ENCODE measurements at regions not wholly inside any gene's neighbourhood (a gene's known extent, or its start where the extent isn't known, plus 50 kb on each side); places are given as distances from the start of the nearest gene placed in this dataset.

DNA sequence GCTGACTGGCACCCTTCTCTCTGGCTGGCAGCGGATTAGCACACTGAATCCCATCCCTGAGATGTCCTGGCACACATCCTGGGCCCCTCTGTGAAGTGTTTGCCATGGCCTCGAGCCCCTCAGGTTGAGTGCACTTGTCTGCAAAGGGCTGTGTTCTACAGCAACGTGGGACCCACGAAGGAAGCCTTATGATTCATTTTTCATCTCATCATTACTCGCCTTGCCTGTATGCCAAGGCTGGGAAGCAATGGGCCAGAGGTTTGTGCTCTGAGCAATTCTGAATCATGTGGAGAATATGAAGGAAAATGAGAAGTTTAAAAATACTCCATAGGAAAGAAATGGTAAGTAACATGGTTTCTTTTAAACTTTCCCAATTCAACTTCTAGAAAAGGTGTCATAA lies 124.8 kb upstream of the LMO4 start:
- TF ChIP-seq RAD21 (IDR thresholded peaks at IDR 0.05; ENCODE audit: low read depth) (no peak), NFIC (IDR thresholded peaks at IDR 0.05) (no peak), CREB1 (IDR thresholded peaks at IDR 0.05; ENCODE audit: low read depth) (no peak), TAF1 (IDR thresholded peaks at IDR 0.05; ENCODE audit: low read depth) (no peak), FOXM1 (IDR thresholded peaks at IDR 0.05; ENCODE audit: borderline replicate concordance, low read depth) (no peak)
- TF ChIP-seq, protein P1, sequence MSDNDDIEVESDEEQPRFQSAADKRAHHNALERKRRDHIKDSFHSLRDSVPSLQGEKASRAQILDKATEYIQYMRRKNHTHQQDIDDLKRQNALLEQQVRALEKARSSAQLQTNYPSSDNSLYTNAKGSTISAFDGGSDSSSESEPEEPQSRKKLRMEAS (IDR thresholded peaks at IDR 0.05): no peak

DNA sequence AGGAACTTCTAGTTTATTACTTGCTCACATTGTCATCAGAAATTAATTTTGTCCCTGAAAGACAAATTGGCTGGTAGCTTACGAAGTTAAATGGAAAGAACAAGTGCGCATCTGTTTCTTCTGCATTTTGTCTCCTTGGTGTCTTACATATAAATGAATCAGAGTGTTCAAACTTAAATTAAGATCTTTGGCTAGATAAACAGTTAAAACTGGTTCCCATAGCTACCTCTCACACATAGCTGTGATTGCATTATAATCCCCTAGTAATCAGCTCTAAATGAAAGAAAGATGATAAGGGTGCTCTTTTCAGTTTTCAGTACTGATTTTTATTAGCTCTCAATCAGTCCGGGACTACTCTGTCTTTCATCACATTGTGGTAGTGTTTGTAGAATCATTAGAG lies 124.2 kb upstream of the LMO4 start:
- TF ChIP-seq CEBPB (IDR thresholded peaks at IDR 0.05) (no peak), TAF1 (IDR thresholded peaks at IDR 0.05; ENCODE audit: low read depth) (no peak), ZBTB7A (IDR thresholded peaks at IDR 0.05; ENCODE audit: low read depth) (no peak), YY1 (IDR thresholded peaks at IDR 0.05; ENCODE audit: low read depth) (no peak), TEAD4 (IDR thresholded peaks at IDR 0.05) (no peak), NFIC (IDR thresholded peaks at IDR 0.05) (no peak), CREB1 (IDR thresholded peaks at IDR 0.05; ENCODE audit: low read depth) (no peak), EGR1 (IDR thresholded peaks at IDR 0.05) (no peak), EP300 (IDR thresholded peaks at IDR 0.05; ENCODE audit: borderline replicate concordance) (no peak), RAD21 (IDR thresholded peaks at IDR 0.05; ENCODE audit: low read depth) (no peak), TCF12 (IDR thresholded peaks at IDR 0.05; ENCODE audit: low read depth) (no peak), FOXM1 (IDR thresholded peaks at IDR 0.05; ENCODE audit: borderline replicate concordance, low read depth) (no peak), USF1 (IDR thresholded peaks at IDR 0.05) (no peak)
- TF ChIP-seq, protein P1 (IDR thresholded peaks at IDR 0.05): no peak
- TF ChIP-seq, protein P2, sequence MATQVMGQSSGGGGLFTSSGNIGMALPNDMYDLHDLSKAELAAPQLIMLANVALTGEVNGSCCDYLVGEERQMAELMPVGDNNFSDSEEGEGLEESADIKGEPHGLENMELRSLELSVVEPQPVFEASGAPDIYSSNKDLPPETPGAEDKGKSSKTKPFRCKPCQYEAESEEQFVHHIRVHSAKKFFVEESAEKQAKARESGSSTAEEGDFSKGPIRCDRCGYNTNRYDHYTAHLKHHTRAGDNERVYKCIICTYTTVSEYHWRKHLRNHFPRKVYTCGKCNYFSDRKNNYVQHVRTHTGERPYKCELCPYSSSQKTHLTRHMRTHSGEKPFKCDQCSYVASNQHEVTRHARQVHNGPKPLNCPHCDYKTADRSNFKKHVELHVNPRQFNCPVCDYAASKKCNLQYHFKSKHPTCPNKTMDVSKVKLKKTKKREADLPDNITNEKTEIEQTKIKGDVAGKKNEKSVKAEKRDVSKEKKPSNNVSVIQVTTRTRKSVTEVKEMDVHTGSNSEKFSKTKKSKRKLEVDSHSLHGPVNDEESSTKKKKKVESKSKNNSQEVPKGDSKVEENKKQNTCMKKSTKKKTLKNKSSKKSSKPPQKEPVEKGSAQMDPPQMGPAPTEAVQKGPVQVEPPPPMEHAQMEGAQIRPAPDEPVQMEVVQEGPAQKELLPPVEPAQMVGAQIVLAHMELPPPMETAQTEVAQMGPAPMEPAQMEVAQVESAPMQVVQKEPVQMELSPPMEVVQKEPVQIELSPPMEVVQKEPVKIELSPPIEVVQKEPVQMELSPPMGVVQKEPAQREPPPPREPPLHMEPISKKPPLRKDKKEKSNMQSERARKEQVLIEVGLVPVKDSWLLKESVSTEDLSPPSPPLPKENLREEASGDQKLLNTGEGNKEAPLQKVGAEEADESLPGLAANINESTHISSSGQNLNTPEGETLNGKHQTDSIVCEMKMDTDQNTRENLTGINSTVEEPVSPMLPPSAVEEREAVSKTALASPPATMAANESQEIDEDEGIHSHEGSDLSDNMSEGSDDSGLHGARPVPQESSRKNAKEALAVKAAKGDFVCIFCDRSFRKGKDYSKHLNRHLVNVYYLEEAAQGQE (IDR thresholded peaks at IDR 0.05; ENCODE audit: low read depth): no peak

DNA sequence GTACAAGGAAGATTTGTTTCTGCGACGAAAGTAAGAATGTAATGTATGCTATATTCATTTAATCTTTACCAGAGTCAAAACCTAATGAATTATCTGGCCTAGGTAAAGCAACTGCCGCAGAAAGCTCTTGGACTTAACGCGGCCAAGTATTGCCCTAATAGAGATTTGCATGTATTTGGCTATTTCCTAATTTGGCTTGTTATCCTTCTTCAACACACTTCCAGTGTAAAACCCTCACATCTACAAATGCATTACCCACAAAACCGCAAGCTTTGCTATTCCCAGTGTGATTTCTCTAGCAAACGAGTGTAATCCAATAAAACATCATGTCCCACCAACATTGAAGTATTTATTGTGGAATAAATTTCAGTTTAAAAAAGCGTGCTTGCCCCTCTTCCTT lies 123.8 kb upstream of the LMO4 start:
- TF ChIP-seq EGR1 (IDR thresholded peaks at IDR 0.05) (no peak), EP300 (IDR thresholded peaks at IDR 0.05; ENCODE audit: borderline replicate concordance) (no peak), NFIC (IDR thresholded peaks at IDR 0.05) (no peak), USF1 (IDR thresholded peaks at IDR 0.05) (no peak), ZBTB7A (IDR thresholded peaks at IDR 0.05; ENCODE audit: low read depth) (no peak), CEBPB (IDR thresholded peaks at IDR 0.05) (no peak)
- TF ChIP-seq, protein P2 (IDR thresholded peaks at IDR 0.05; ENCODE audit: low read depth): no peak
- TF ChIP-seq, protein P1 (IDR thresholded peaks at IDR 0.05): no peak

GRCh38 chr1:87206044-87206831 lies 122.4 kb upstream of the LMO4 start:
- TF ChIP-seq YY1 (IDR thresholded peaks at IDR 0.05; ENCODE audit: low read depth) (no peak), CREB1 (IDR thresholded peaks at IDR 0.05; ENCODE audit: low read depth) (no peak), TCF12 (IDR thresholded peaks at IDR 0.05; ENCODE audit: low read depth) (no peak), EP300 (IDR thresholded peaks at IDR 0.05; ENCODE audit: borderline replicate concordance) (no peak)
- TF ChIP-seq, protein P2 (IDR thresholded peaks at IDR 0.05; ENCODE audit: low read depth): no peak
